Astrocyte of the spinal cord (primary cell): ENCODE measurements at regions not wholly inside any gene's neighbourhood (a gene's known extent, or its start where the extent isn't known, plus 50 kb on each side); places are given as distances from the start of the nearest gene placed in this dataset.

ENCODE experiments used
- DNase-seq: peaks from one replicate; pipeline ENCODE4 v3.0.0; 2011; ENCODE audit warnings: low read depth, low spot score
- H3K4me3 ChIP-seq: 2 replicates; pipeline ENCODE4 v1.5.1; 2011; ENCODE audit warnings: low read depth, mild to moderate bottlenecking, low read length, moderate library complexity
- in situ Hi-C: cut with HindIII; loops from 2 replicates; pipeline ENCODE4 v1.10.0; 2017; ENCODE audit warnings: low sequenced_read_pairs
- TF ChIP-seq, protein P1 (sequence below): IDR thresholded peaks from 2 replicates; pipeline ENCODE4 v1.5.1; 2012; ENCODE audit warnings: low read depth, mild to moderate bottlenecking, low read length, inconsistent platforms

DNA sequence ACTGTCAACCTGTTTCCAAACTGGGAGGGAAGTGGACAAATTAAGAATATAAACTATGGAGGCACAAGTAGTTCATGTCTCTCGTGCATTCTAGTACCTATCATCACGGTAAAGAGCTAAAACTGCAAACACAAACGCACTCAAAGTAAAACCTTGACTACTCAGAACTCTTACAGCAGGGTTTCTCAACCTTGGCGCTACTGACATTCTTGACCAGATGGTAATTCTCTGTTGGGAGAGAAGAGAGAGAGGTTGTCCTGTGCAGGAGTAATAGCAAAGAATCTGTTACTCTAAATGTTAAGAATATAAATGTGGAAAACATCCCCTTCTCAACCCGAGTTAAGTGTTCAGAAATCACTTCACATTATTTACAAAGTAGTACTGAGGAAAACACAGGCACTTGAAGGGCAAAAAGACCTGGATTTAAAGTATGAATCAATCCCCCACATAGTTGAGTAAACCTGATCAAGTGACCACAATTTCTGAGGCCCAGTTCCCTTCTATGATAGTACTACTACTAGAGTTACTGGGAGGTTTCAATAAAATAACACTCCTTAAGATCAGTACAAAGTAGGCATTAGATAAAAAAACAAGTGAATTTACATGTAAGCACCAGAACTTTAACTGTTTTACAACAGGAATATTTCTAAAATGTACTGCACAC, 73.1 kb upstream of the ARHGAP32 start:
- TF ChIP-seq, protein P1, sequence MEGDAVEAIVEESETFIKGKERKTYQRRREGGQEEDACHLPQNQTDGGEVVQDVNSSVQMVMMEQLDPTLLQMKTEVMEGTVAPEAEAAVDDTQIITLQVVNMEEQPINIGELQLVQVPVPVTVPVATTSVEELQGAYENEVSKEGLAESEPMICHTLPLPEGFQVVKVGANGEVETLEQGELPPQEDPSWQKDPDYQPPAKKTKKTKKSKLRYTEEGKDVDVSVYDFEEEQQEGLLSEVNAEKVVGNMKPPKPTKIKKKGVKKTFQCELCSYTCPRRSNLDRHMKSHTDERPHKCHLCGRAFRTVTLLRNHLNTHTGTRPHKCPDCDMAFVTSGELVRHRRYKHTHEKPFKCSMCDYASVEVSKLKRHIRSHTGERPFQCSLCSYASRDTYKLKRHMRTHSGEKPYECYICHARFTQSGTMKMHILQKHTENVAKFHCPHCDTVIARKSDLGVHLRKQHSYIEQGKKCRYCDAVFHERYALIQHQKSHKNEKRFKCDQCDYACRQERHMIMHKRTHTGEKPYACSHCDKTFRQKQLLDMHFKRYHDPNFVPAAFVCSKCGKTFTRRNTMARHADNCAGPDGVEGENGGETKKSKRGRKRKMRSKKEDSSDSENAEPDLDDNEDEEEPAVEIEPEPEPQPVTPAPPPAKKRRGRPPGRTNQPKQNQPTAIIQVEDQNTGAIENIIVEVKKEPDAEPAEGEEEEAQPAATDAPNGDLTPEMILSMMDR = no peak
- in situ Hi-C loops = no loop called here
- DNase-seq = no peak

DNA sequence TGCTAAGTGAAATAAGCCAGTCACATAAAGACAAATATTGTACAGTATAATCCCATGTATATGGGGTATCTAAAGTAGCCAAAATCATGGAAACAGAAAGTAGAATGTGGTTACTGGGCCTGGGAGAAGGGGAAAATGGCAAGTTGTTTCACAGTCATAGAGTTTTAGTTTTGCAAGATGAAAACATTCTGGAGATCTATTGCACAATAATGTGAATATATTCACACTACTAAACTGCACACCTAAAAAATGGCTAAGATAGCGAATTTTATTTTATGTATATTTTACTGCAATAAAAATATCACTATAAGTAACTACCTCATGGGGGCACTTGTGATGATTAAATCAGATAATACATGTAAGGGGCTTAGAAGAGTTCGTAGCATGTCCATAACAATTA, 72.0 kb upstream of the ARHGAP32 start:
- TF ChIP-seq, protein P1 = no peak
- in situ Hi-C loops = no loop called here
- no peak for DNase-seq
- no peak overlapping the region for H3K4me3 ChIP-seq

More for the DNA sequence above, 73.1 kb upstream of the ARHGAP32 start:
- no peak overlapping the region for H3K4me3 ChIP-seq

DNA sequence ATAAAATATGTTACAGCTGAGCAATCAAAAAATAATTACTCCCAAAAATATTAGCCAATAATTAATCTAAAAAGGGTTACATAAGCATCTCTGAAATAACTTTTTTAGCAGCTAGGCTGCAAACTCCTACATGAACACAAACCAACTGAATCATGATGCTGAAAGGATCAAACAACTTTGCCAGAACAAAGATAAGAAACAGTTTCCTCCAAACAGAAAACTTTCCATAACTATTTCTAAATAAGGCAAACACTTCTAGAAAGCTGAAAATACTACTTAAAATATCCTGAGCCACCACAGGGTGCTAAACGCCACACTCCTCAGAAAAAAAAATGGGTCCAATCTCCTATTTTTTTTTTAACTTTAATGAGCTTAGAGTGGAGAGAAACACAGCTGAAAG, 68.6 kb upstream of the ARHGAP32 start:
- no peak overlapping the region for H3K4me3 ChIP-seq
- TF ChIP-seq, protein P1 = no peak
- in situ Hi-C loops = no loop called here
- DNase-seq = no peak

DNA sequence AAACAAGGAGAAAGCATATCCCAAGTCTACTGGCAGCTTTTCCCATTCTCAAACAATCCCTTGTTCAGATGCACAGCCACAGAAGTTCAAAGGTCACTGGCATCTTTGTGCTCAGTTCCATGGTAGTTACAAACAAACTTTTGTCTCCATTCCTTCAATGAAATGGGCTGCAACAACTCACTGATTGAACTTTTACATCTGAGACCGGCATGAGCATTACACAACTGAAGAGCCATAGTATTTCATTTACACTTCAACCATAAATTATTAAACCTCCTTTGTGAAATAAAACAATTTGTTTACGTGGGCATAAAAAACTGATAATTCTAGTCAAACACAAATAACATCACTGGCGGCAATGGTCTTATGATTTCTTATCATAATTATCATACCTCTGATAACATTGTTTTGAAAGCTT, 67.8 kb upstream of the ARHGAP32 start:
- in situ Hi-C loops = no loop called here
- TF ChIP-seq, protein P1 = no peak
- no peak overlapping the region for H3K4me3 ChIP-seq
- no peak for DNase-seq

DNA sequence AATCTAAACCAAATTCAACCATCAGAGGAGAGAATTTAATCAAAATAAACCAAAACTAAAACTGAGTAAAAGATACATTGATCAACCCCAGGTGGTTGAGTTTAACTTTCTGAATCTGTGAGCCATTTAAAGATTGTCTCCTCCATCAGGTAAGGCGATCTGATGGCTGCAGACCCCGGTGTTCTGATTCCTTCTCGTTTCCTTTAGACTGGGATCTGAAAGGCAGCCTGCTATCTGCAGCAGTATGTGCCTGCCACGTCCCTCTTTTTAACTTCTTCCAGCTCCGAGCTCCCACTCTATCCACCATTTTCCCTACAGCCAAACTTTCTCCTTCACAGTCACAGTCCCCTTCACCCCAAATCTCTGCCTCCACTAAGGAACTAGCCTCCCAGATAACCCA, 66.1 kb upstream of the ARHGAP32 start:
- no peak for DNase-seq
- in situ Hi-C loops = no loop called here
- no peak overlapping the region for H3K4me3 ChIP-seq
- TF ChIP-seq, protein P1 = no peak

DNA sequence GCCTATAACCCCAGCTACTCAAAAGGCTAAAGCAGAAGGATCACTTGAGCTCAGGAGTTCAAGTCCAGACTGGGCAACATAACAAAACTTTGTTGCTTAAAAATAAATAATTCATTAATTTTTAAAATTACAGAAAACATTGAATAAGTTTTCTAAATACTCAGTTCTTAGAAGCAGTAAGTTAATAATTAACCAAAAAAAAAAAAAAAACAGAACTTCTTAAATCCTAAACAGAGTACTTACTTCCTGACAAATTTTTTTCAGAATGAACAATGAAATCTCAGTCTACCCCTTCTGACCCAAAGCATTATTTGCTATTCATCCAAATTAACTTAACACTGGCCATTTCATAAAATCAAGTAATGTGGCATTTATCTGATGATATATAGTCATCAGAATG, 65.4 kb upstream of the ARHGAP32 start:
- no peak for DNase-seq
- in situ Hi-C loops = no loop called here
- TF ChIP-seq, protein P1 = no peak
- H3K4me3 ChIP-seq = no peak overlapping the region
